Kasumi-1 (cell line): ENCODE measurements at regions not wholly inside any gene's neighbourhood (a gene's known extent, or its start where the extent isn't known, plus 50 kb on each side); places are given as distances from the start of the nearest gene placed in this dataset.
"Not testable (repeated sequence)": the region's sequence is repeated elsewhere in the genome, so short reads cannot be mapped to it uniquely, and the experiment has no call there.

Source experiments
- DNase-seq, 2 experiments: peaks; one replicate each; lab custom pipeline; 2025; lab: John Stamatoyannopoulos, UW

DNA sequence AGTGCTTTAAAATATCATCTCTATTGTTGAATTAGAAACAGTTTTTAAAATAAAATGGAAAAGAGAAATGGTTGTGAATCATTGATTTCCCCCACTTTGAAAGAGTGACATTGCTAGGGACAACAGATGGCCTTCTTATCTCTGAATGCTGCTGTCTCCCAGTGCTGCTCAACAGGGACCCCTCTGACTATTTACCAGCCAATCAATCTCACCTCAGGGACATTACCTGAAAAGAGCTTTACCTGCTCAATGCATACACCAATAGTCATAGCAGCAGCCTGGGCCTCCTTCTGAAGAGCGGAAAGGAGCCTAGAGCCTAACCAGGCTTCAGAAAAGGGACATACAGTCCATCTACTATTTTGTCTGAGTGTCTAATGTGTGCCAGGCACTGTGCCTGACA lies 162.8 kb downstream of the CGGBP1 start:
- DNase-seq = no peak

DNA sequence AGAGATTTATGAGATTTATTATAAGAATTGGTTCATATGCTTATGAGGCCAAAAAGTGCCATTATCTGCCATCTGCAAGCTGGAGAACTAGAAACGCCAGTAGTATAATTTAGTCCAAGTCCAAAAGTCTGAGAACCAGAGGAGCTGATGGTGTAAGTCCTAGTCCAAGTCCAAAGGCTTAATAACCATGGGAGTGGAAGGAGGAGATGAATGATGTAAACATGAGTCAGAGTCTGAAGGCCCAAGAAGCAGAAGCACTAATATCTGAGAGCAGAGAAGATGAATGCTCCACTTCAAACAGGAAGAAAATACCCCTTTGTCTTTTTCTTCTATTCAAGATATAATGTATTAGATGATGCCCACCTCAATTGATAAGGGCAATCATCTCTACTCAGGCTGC lies 185.7 kb downstream of the CGGBP1 start:
- DNase-seq = no peak

DNA sequence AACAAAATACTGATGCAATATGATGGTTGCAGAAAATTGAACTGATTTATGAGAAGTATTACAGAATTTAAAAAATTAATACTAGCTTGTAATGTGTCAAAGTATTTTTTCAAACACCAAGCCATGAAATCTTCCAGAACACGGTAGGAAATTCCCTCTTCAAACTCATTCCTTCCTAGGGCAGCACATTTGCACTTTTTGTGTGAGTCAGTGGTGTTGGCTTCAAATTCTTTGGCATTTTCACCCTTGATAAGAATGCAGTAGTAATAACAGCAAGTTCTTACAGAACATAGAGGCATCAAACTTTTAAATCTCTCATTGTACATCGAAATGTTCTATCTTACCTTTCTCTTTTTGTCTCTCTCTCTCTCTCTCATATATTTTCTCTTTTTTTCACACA lies 191.8 kb downstream of the CGGBP1 start:
- DNase-seq = no peak

DNA sequence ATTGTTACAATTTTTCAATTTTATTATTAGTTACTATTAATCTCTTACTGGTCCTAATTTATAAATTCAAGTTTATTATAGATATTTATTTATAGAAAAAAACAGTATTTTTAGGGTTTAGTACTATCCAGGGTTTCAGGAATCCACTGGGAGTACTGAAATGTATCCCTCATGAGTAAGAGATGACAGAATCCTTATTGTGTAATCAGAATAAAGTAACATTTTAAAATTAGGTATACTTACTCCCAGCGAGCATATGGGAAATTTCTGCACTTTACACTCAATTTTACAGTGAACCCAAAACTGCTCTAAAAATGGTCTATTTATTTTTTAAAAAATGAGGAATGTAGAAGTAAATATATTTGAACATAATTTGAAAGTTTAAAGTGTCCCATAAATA lies 202.7 kb downstream of the CGGBP1 start:
- no peak for DNase-seq

DNA sequence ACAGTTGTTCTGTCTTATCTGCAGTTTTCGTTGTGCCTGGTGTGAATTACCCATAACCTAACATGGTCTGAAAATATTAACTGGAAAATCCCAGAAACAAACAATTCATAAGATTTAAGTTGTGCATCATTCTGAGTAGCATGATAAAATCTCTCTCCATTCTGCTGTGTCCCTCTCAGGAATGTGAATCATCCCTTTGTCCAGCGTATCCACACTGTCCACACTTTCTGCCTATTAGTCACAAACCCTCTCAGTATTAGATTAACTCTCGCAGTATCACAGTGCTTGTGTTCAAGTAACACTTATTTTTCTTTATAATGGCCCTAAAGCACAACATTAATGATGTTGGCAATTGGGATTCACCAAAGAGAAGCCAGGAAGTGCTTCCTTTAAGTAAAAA lies 203.2 kb downstream of the CGGBP1 start:
- no peak for DNase-seq

DNA sequence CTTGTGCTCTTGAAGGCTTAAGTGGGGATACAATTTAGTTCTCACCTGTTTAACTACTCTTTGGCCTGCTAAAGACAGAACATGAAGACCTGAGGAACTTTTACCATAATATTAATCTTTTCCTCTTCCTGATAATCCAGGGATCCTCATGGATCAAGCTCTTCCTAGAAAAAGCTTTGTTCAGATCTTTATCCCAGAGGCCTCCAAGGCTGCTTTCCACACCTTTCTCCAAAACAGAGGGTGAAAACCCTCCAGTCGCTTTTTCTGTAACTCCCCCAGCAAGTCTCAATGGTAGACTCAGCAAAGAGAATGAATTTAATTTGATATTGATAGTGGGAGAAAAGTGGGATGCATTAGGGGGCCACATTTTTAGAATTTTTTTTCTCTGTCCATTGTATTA lies 203.6 kb downstream of the CGGBP1 start:
- no peak for DNase-seq

DNA sequence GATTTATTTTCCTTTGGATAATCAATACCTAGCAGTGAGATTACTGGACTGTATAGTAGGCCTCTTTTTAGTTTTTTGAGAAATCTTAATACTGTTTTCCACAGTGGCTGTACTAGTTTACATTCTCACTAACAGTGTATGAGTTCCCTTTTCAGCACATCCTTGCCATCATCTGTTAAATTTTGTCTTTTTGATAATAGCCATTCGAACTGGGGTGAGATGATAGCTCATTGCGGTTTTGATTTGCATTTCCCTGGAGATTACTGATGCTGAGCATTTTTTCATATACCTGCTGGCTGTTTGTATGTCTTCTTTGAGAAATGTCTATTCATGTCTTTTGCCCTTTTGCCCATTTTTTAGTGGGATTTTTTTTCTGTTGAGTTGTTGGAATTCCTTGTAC lies 210.8 kb downstream of the CGGBP1 start:
- DNase-seq = no peak

DNA sequence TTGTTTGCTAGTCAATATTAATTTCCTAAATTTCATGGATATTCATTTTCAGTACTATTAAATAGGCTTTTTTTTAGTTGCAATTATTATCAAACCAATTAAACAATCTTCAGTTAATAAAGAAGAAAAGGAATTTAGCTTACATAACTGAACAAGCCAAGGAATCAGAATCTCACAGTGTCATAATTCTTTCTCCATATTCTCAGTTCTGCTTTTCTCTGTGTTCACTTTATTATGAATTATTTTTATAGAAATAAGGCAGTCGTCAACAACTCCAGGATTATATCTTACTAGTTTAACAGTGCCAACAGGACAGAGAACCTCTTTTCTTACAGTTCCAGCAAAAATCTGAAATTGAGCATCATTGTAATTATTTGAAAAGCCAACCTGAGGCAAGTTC lies 221.7 kb downstream of the CGGBP1 start:
- no peak for DNase-seq

DNA sequence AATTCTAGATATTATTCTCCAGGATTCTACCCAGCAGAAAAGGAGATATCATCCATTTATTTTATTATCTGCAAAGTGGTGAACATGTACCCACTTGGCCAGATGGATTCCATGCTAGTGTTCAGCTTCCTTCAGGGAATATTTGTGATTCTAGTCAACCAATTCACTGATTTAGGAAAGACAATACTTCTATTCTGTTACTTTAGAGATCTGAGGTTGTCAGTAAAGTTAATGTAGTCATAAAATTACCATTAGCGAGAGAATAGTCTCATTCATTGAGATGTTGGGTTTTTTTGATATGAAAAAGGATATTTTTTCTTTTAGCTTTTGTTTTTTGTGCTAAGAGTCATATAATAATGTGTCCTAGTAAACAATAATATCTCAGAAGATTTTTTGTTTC lies 222.8 kb downstream of the CGGBP1 start:
- no peak for DNase-seq

DNA sequence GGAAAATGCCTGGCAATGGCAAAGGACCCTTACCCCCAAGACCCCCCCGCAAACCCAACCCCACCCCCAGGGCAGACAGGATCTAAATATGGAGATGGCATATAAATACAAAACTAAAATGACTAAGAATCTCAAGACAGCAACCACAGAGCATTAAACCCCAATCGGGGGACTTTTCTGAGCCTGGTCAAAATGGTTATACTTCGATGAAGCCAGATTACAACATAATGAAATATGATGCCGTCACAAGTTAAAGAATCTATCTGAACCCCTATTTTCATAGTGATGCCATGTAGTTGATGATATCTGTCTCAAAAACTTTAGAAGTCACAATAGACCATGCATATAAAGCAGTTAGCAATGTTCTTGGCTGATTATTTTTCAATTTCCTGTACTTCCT lies 223.6 kb downstream of the CGGBP1 start:
- no peak for DNase-seq

DNA sequence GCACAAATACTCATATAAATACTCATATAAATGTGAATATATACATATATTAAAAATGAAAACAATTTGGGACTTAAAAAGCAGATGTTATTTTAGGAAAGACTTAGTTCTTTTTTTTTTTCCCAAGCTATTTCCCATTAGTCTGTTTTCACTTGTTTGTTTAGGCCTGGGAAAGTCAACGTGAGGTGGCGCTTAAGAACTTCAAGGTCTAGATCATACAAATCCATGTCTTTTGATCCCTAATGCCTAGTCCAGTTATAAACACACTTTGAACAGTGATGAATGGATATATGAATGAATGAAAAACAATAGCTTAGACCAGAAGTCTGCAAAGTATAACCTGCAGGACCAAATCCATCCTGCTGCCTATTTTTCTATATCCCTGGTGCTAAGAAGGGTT lies 224.5 kb downstream of the CGGBP1 start:
- no peak for DNase-seq

DNA sequence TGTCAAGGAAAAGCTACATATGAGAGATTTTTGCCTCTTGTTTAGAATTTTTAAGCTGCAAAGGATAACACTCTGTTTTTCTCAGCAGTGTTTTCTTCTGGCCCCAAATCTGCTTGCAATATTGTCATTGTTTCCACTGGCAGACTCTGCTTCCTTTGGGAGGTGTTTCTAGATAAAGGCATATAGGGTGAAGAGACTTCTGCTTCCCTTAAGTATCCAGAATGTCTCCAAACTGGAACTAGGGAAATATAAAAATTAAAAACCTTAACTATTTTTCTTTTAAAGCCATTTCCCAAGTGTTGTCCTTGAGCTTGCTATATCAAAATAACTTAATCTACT lies 225.8 kb downstream of the CGGBP1 start:
- no peak for DNase-seq

DNA sequence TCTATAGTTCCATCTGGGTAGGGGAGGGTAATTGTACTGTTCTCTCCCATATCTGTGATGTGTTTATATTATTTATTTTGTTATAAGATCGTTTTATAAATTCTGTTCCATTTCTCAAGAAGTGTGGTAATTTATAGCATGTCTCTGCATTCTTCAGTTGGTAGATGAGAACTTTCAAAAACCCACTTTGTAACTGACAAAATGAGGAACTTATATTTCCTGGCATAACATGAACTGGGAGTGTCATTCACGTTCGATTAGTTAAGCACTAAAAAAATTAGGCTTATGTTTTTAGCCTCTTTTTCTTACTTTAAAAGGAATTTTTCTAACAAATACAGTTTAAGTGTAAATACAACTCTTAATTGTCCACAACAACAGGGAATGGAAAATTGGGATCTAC lies 230.8 kb downstream of the CGGBP1 start:
- peak; percentile 51 to 54 for DNase-seq

DNA sequence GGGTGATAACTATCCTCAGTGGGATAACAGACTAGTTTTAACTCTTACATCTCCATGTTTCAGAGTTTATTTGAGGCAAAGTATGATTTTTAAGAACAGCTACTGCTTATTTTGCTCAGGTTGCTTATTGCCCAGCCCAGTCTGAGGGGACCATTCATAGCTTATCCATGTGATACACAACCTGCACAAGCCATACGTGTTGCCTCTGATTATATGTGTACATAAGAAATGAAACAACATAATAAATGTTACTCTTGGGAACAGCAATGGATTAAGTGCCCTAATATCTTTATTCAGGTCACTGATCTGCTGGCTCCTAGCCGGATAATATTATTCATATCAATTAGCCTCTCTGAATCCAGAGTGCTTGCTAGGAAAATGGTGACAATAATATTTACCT lies 236.2 kb downstream of the CGGBP1 start:
- DNase-seq = no peak

DNA sequence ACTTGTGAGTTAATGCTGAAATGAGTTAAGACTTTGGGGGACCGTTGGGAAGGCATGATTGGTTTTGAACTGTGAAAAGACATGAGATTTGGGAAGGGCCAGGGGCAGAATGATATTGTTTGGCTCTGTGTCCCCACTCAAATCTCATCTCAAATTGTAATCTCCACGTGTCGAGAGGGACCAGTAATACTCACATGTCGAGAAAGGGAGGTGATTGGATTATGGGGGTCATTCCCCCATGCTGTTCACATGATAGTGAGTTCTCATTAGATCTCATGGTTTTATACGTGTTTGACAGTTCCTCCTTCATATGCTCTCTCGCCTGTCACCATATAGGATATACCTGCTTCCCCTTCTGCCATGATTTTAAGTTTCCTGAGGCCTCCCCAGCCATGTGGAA lies 245.3 kb downstream of the CGGBP1 start:
- DNase-seq = not testable (repeated sequence)

DNA sequence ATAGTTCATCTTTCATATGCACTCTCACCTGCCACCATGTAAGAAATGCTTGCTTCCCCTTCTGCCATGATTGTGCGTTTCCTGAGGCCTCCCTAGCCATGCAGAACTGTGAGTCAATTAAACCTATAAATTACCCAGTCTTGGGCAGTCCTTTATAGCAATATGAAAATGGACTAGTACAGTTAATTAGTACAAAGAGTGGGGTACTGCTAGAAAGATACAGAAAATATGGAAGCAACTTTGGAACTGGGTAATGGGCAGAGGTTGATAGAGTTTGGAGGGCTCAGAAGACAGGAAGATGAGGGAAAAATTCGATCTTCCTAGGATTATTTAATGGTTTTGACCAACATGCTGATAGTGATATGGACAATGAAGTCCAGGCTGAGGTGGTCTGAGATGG lies 246.9 kb downstream of the CGGBP1 start:
- no peak for DNase-seq

DNA sequence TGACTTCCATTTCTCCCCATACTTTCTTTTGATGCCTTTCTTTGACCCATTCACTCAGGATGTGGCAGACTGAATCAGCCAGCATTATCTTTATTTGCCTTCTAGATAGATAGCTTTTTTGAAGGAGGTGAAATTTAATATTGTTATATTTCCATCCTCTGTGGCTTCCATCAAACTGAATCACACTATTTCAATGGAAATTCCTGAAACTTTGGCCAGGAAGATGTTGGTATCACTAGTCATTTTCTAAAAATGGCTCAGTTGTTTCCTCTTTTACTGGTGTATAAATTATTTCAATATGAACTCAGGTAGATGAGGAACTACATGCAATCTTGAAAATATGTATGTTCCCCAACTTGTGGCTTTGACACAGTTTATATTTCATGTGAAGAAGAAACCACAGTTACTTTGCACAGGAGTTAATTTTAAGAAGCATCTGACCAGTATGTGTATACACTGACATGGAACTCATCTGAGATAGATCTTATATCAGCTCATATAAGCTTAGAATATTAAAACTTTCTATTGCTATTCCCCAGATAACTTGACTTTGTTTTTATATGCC lies 248.3 kb downstream of the CGGBP1 start:
- no peak for DNase-seq

DNA sequence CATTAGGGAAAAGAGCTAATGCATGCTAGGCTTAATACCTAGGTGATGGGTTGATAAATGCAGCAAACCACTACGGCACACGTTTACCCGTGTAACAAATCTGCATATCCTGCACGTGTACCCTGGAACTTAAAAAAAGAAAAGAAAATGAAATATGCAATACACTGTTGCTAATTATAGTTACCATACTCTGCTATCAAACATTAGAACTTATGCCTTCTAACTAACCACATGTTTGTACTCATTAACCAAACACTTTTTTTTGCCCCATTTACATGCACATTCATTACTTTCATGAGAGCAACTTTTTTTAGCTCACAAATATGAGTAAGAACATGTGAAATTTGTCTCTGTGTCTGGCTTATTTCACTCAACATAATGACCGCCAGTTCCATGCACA lies 253.1 kb downstream of the CGGBP1 start:
- no peak for DNase-seq

DNA sequence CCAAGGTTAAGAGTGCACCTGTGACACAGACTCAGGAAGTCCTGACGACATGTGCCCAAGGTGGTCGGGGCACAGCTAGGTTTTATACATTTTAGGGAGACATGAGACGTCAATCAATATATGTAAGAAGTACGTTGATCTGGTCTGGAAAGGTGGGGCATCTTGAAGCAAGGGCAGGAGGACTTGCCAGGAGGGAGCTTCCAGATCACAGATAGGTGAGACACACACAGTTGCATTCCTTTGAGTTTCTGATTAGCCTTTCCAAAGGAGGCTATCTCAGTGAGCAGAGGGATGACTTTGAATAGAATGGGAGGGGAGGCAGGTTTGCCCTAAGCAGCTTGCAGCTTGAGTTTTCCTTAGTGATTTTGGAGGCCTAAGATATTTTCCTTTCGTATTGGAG lies 257.4 kb downstream of the CGGBP1 start:
- no peak for DNase-seq

DNA sequence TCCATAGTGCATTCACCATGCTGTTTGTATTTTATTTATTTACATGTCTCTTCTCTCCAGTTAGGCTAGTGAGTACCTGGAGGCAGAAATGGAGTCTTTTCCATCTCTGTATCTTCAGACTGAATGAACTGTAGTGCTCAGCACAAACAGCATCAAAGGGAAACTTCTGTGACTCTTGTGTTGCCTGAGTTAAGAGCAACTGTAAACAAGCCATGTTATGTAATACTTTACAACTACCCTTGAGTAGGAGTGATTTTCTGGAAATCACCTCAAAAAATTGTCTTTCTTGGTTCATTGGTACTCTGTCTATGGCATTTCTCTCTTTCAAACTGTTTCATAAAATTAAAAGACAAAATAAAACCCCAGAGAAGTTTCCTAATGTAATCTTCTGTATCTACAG lies 258.3 kb downstream of the CGGBP1 start:
- no peak for DNase-seq

DNA sequence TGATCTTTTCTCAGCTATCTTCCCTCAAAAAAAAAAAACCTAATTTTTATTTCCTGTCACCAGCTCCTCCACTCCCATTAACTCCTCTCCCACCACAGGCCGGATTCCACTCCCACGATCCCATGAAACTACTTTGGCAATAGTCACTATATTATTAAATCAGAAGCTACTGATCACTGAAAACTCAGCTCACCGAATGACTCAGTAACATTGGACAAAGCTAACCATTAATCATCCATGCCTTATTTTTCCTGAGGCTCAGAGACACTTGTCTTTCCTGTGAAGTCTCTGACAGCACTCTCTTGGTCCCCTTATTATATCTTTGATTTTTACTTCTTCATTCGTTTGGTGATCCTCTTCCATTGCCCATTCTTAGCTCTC lies 260.2 kb downstream of the CGGBP1 start:
- no peak for DNase-seq

DNA sequence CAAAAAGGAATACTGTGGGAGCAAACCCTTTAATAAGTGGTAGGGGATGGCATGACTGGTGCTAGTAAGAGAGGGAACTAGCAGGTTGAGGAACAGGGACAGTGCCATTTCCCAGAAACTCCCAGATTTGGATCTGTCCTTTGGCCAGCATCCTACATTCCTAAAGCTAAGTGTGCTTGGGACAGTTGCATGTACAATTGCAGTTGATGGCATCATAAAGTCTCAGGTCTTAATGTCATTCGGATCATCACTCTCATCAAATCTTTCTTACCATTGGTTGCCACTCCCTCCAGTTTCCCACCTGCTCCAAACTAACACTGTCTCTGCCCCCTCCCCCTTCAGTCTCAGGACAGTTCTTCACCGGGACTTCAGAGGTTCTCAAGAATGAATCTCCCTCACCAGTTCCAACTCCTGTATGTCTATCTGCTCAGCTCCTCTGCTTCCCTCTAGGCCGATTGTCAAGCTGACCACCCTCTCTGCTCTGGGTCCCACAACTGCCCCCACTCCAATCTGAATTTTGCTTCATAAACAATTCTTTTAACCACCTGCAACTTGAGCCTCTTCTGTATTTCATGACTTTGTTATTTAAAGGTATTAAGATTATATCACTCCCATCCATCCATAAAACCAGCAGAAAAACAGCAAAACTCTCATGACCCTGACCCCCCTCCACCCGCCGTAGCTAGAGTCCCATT lies 260.8 kb downstream of the CGGBP1 start:
- DNase-seq = no peak

DNA sequence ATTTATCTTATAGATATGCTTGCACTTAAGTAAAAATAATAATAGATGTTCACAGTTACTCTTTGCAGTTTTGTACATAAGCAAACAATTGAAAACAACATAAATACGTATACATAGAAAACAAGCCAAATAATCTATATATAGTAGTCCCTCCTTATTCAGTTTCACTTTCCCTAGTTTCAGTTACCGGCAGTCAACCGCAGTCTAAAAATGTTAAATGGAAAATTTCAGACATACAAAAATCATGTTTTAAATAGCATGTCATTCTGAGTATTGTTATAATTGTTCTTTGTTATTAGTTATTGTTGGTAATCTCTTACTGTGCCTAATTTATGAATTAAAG lies 262.0 kb downstream of the CGGBP1 start:
- DNase-seq = no peak

DNA sequence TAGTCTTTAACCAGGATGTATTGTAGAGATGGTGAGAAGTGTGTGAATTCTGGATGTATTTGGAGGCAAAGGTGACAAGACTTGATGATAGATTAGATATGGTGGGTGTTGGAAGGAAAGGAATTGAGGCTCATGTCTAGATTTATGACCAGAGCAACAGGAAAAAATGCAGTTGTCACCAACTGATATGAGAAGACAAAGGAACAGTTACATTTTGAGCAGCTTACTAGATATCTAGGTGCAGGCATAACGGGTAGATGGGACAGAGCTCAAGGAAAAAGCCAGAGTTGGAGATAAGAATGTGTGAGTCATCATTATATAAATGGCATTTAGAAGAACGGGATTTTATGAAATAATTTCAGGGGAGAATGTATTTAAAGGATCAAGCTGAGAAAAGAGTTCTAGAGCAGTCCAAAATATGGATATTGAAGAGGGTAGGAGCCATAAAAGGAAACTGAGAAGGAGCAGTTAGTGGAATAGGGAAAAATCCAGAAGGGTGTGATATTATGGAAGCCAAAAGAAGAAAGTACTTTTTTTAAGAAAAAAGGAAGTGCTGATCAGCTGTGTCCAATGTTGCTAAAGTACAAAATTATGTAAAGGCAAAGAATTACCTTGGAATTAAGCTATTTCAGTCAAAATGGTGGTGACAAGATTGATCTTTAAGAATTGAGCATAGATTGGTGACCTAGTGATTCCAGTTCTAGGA lies 262.5 kb downstream of the CGGBP1 start:
- DNase-seq = no peak
